ENCODE measurements at regions not wholly inside any gene's neighbourhood (a gene's known extent, or its start where the extent isn't known, plus 50 kb on each side); places are given as distances from the start of the nearest gene placed in this dataset.
"Not testable (repeated sequence)": the region's sequence is repeated elsewhere in the genome, so short reads cannot be mapped to it uniquely, and the experiment has no call there.

DNA sequence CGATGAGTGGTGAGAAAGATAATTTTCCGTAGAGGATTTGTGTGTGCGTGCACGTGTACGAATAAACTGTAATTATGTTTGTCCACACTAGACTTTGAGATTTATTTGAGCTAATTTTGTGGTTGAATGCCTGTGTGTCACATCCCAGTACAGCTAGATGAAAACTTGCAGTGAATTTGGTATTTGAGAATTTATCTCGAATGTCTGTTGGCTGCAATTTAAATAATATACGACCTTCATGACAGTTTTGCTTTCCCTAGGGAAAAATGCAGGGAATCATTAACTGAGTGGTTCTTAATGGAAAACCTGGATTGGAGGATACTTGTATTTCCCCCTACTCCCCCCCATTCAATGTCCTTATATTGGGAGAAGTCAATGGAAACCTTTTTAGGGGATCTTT lies 124.8 kb downstream of the GOSR1 start:
- CTCF ChIA-PET; FAIRE-seq; H3K9ac ChIP-seq (ENCODE audit: control insufficient read depth, insufficient read depth, low read length); H3K4me1 ChIP-seq (ENCODE audit: control insufficient read depth, insufficient read depth, low read length); H2AFZ ChIP-seq (ENCODE audit: control insufficient read depth, low read depth, low read length); RAD21 ChIA-PET (ENCODE audit: unreplicated experiment); in situ Hi-C loops (cut with MboI); ATAC-seq; H3K36me3 ChIP-seq (ENCODE audit: control insufficient read depth in 2 of 2, insufficient read depth in 2 of 2, low read length in 1 of 2); H3K27ac ChIP-seq (ENCODE audit: control insufficient read depth, insufficient read depth); H4K20me1 ChIP-seq (ENCODE audit: control insufficient read depth, insufficient read depth); DNase-seq (ENCODE audit: low read depth, low spot score); H3K9me3 ChIP-seq (replicated peaks; ENCODE audit: control insufficient read depth, insufficient read depth, low read length); H3K27me3 ChIP-seq (replicated peaks in 1 of 2; ENCODE audit: control insufficient read depth in 2 of 2, insufficient read depth in 2 of 2, low read length in 1 of 2): not testable (repeated sequence)
- Histone ChIP-seq H3K4me2 (ENCODE audit: control insufficient read depth, insufficient read depth) (peak overlapping the region; percentile 77), H3K79me2 (ENCODE audit: control insufficient read depth, insufficient read depth, low read length) (peaks cover 32% of the 10 kb centered on the region), H3K4me3 (peak overlapping the region; percentile 64)
- POLR2A ChIA-PET: interaction anchor here (0.6 kb wide), 1 partner anchor 484 kb away, joined by 4 read pairs; no protein-coding TSS in a partner anchor
- intact Hi-C loops (cut with micrococcal nuclease; ENCODE audit: unreplicated experiment): loop anchor here (5.0 to 10.0 kb wide), 3 partner anchors 55 to 427 kb away; no protein-coding TSS in a partner anchor
- SMC1A ChIA-PET (ENCODE audit: uncharacterized antibody, unreplicated experiment): interaction anchor here (0.6 kb wide), 1 partner anchor 173 kb away, joined by 3 read pairs; no protein-coding TSS in a partner anchor
- WGBS (ENCODE audit: insufficient coverage, insufficient replicate concordance, low lambda C conversion rate, missing lambda C conversion rate): 77% methylated on average over 7 of the region's 7 CpGs
- TSS peak; percentile 57 for BruUV-seq (replicated peaks)
- TF ChIP-seq, protein P1, sequence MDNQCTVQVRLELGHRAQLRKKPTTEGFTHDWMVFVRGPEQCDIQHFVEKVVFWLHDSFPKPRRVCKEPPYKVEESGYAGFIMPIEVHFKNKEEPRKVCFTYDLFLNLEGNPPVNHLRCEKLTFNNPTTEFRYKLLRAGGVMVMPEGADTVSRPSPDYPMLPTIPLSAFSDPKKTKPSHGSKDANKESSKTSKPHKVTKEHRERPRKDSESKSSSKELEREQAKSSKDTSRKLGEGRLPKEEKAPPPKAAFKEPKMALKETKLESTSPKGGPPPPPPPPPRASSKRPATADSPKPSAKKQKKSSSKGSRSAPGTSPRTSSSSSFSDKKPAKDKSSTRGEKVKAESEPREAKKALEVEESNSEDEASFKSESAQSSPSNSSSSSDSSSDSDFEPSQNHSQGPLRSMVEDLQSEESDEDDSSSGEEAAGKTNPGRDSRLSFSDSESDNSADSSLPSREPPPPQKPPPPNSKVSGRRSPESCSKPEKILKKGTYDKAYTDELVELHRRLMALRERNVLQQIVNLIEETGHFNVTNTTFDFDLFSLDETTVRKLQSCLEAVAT (IDR thresholded peaks at IDR 0.05): peak; percentile 63; the same call in 1 of the 2 replicates

DNA sequence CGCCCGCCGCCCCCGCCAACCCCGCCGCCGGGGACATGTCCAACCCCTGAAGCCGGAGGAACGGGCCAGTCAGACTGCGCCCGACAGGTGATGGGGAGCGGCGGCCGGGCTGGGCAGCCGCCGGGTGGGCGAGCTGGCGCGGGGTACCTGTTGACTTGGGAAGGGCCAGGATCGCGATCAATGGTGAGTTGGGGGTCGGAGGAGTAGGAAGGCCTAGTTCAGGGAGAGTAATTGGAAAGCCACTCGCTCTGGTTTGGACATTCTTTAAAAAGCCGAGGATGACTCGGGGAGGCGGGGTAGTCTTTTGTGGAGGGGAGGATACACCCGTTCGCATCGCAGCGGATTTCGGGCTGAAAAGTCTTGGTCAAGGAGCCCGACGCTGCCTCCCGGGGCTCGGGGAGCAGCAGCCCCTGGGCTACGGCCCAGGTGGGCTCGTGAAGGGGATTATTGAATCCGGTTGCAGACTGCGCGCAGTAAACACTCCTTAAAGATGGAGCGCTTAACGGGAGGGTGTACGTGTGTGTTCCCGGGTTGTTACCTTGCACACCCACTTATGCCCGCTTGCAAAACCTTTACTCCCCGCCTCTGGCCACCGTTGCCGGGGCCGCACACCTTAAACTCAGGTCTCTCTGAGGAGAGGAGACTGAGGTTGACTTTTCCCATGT lies 123.8 kb downstream of the GOSR1 start:
- no peaks in the 10 kb centered on the region for H3K36me3 ChIP-seq (ENCODE audit: control insufficient read depth in 2 of 2, insufficient read depth in 2 of 2, low read length in 1 of 2)
- POLR2A ChIA-PET: interaction anchor here (1.0 kb wide), 1 partner anchor 128 kb away, joined by 3 read pairs; no protein-coding TSS in a partner anchor
- no peaks in the 10 kb centered on the region for H3K27me3 ChIP-seq (replicated peaks in 1 of 2; ENCODE audit: control insufficient read depth in 2 of 2, insufficient read depth in 2 of 2, low read length in 1 of 2)
- H4K20me1 ChIP-seq (ENCODE audit: control insufficient read depth, insufficient read depth): no peaks in the 10 kb centered on the region
- no peak for FAIRE-seq
- SMC1A ChIA-PET (ENCODE audit: uncharacterized antibody, unreplicated experiment): no interaction called here
- peak overlapping the region; percentile 69 for H3K9ac ChIP-seq (ENCODE audit: control insufficient read depth, insufficient read depth, low read length)
- intact Hi-C loops (cut with micrococcal nuclease; ENCODE audit: unreplicated experiment) (loop anchor here (5.0 to 10.0 kb wide), 3 partner anchors 54 to 426 kb away; no protein-coding TSS in a partner anchor), in situ Hi-C loops (cut with MboI) (no loop called here)
- H2AFZ ChIP-seq (ENCODE audit: control insufficient read depth, low read depth, low read length): peak overlapping the region; percentile 83
- no peaks in the 10 kb centered on the region; the same call in 1 of the 2 replicates for H3K4me1 ChIP-seq (ENCODE audit: control insufficient read depth, insufficient read depth, low read length)
- CTCF ChIA-PET: no interaction called here
- TF ChIP-seq CHD1 (IDR thresholded peaks at IDR 0.05; ENCODE audit: low read depth, low read length): no peak
- TF ChIP-seq YY1 (IDR thresholded peaks at IDR 0.05; ENCODE audit: low read depth, low read length): 0 out of 2 replicates have a peak, but pooled peaks have one; percentile 31
- TF ChIP-seq EGR1 (IDR thresholded peaks at IDR 0.05; ENCODE audit: borderline replicate concordance in 1 of 2, low read depth in 2 of 2, low read length in 2 of 2): 0 out of 3 replicates have a peak, but pooled peaks of 1 of the 2 experiments have one; percentile 49
- no peak for TF ChIP-seq SRF (IDR thresholded peaks at IDR 0.05; ENCODE audit: low read depth in 2 of 2, low read length in 2 of 2)
- peak overlapping the region; percentile 74 for H3K27ac ChIP-seq (ENCODE audit: control insufficient read depth, insufficient read depth)
- peak overlapping the region; percentile 98 for H3K4me3 ChIP-seq
- ATAC-seq: peak; percentile 34
- H3K9me3 ChIP-seq (replicated peaks; ENCODE audit: control insufficient read depth, insufficient read depth, low read length): no peaks in the 10 kb centered on the region
- peaks cover 28% of the 10 kb centered on the region for H3K79me2 ChIP-seq (ENCODE audit: control insufficient read depth, insufficient read depth, low read length)
- RAD21 ChIA-PET (ENCODE audit: unreplicated experiment): no interaction called here
- WGBS (ENCODE audit: insufficient coverage, insufficient replicate concordance, low lambda C conversion rate, missing lambda C conversion rate): 1% methylated on average over 46 of the region's 49 CpGs
- DNase-seq (ENCODE audit: low read depth, low spot score): no peak
- H3K4me2 ChIP-seq (ENCODE audit: control insufficient read depth, insufficient read depth): peak overlapping the region; percentile 44; the same call in 1 of the 2 replicates
- no TSS peak for BruUV-seq (replicated peaks)

Data from GM12878 (cell line).